A673 (cell line): ENCODE measurements at regions not wholly inside any gene's neighbourhood (a gene's known extent, or its start where the extent isn't known, plus 50 kb on each side); places are given as distances from the start of the nearest gene placed in this dataset.

ENCODE experiments used
- EZH2 ChIP-seq: fragments of 200-600 bp; sonication (generic); IDR thresholded peaks from 2 replicates; pipeline ENCODE4 v1.6.1; 2017; ENCODE audit warnings: borderline replicate concordance, low read depth, mild to moderate bottlenecking, mixed read lengths, antibody characterized with exemption, low read length; ENCODE audit not compliant: poor library complexity, severe bottlenecking
- TF ChIP-seq, protein P1 (sequence below): fragments of 300-800, 200-600 bp; sonication (generic); conservative IDR thresholded peaks from 2 replicates; pipeline ENCODE4 v1.5.1; 2017; ENCODE audit warnings: low read depth, mild to moderate bottlenecking, antibody characterized with exemption, low read length, moderate library complexity, mixed read lengths

DNA sequence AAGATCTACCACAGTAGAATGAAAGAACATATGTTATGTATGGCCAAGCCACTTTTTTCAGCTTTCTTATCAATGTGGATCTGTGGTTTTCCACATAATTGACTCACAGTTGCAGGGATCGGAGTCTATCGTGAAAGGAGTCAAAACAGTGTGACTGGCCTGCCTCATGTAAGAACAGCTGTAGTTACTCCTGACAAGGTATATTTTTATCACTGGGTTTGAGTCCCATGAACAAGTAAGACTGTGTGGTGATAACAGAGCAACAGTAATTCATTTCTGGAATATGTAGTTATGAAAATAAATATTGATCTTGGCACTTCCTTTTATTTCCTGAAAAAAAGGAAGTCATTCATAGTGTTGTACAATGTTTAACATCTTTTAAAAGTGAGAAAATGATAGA, 416.6 kb downstream of the KLF12 start:
- TF ChIP-seq, protein P1, sequence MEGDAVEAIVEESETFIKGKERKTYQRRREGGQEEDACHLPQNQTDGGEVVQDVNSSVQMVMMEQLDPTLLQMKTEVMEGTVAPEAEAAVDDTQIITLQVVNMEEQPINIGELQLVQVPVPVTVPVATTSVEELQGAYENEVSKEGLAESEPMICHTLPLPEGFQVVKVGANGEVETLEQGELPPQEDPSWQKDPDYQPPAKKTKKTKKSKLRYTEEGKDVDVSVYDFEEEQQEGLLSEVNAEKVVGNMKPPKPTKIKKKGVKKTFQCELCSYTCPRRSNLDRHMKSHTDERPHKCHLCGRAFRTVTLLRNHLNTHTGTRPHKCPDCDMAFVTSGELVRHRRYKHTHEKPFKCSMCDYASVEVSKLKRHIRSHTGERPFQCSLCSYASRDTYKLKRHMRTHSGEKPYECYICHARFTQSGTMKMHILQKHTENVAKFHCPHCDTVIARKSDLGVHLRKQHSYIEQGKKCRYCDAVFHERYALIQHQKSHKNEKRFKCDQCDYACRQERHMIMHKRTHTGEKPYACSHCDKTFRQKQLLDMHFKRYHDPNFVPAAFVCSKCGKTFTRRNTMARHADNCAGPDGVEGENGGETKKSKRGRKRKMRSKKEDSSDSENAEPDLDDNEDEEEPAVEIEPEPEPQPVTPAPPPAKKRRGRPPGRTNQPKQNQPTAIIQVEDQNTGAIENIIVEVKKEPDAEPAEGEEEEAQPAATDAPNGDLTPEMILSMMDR: no peak
- no peak for TF ChIP-seq EZH2
